GM18870 (cell line): ENCODE measurements at regions not wholly inside any gene's neighbourhood (a gene's known extent, or its start where the extent isn't known, plus 50 kb on each side); places are given as distances from the start of the nearest gene placed in this dataset.

Source experiments
- ATAC-seq: cut with Tn5 transposase; IDR thresholded peaks from one replicate; pipeline ENCODE4 v1.9.1; 2021; ENCODE audit warnings: moderate library complexity; ENCODE audit not compliant: unreplicated experiment

GRCh38 chr21:24825348-24825747 is 781.9 kb downstream of the MRPL39 start:
- ATAC-seq = no peak

GRCh38 chr21:24824209-24824608 is 783.1 kb downstream of the MRPL39 start:
- no peak for ATAC-seq

GRCh38 chr21:24823247-24823646 is 784.0 kb downstream of the MRPL39 start:
- no peak for ATAC-seq

GRCh38 chr21:24785033-24785432 is 822.2 kb downstream of the MRPL39 start:
- ATAC-seq = no peak

- no peak for ATAC-seq
These were observed 826.1 kb downstream of the MRPL39 start for GRCh38 chr21:24781146-24781545.

GRCh38 chr21:24759348-24760075 is 847.8 kb downstream of the MRPL39 start:
- no peak for ATAC-seq

- ATAC-seq = no peak
These were observed 869.2 kb downstream of the MRPL39 start for GRCh38 chr21:24738063-24738462.

GRCh38 chr21:24737296-24737850 is 869.9 kb downstream of the MRPL39 start:
- ATAC-seq = no peak

GRCh38 chr21:24730661-24731060 is 876.6 kb downstream of the MRPL39 start:
- ATAC-seq = no peak

GRCh38 chr21:24729568-24729967 is 877.7 kb downstream of the MRPL39 start:
- no peak for ATAC-seq

GRCh38 chr21:24727803-24728440 is 879.4 kb downstream of the MRPL39 start:
- ATAC-seq = no peak

- ATAC-seq = no peak
These were observed 890.9 kb downstream of the MRPL39 start for GRCh38 chr21:24716281-24716918.

- no peak for ATAC-seq
These were observed 892.6 kb downstream of the MRPL39 start for GRCh38 chr21:24714646-24715200.

GRCh38 chr21:24705201-24705600 is 902.1 kb downstream of the MRPL39 start:
- no peak for ATAC-seq

- no peak for ATAC-seq
These were observed 913.5 kb downstream of the MRPL39 start for GRCh38 chr21:24693779-24694178.

- no peak for ATAC-seq
These were observed 925.8 kb downstream of the MRPL39 start for GRCh38 chr21:24681456-24681855.

- no peak for ATAC-seq
These were observed 935.4 kb downstream of the MRPL39 start for GRCh38 chr21:24671901-24672300.

GRCh38 chr21:24658926-24659325 is 948.4 kb downstream of the MRPL39 start:
- no peak for ATAC-seq

GRCh38 chr21:24658026-24658425 is 949.3 kb downstream of the MRPL39 start:
- ATAC-seq = no peak

GRCh38 chr21:24649691-24650090 is 957.6 kb downstream of the MRPL39 start:
- no peak for ATAC-seq

GRCh38 chr21:24636696-24637095 is 970.6 kb downstream of the MRPL39 start:
- ATAC-seq = no peak

- no peak for ATAC-seq
These were observed 972.5 kb downstream of the MRPL39 start for GRCh38 chr21:24634749-24635148.
